ENCODE measurements at regions not wholly inside any gene's neighbourhood (a gene's known extent, or its start where the extent isn't known, plus 50 kb on each side); places are given as distances from the start of the nearest gene placed in this dataset.
"Not testable (repeated sequence)": the region's sequence is repeated elsewhere in the genome, so short reads cannot be mapped to it uniquely, and the experiment has no call there.

DNA sequence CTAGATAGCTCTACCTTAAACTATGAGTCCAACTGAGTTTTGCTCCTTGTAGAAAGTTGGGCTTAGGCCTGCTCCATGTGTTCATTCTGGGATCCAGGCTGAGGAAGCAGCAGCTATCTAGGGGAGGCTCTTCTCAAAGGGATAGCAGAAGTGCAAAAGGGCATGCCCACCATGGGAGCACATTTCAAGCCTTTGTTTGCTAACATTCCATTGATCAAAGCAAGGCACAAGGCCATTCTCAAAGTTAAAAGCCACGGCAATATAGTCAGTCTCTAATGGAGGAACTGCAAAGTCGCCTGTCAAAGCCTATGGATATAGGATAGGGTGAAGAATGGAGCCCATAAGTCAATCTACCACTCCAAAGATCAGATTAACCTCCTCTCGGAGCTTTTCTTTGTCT lies 488.1 kb upstream of the ARX start:
- intact Hi-C loops (cut with DNase I; ENCODE audit: low total_unique reads): no loop called here
- Histone ChIP-seq H3K36me3 (no peaks in the 10 kb centered on the region), H3K4me1 (no peaks in the 10 kb centered on the region), H3K9me3 (no peaks in the 10 kb centered on the region), H3K27ac (no peak overlapping the region), H3K4me3 (no peak overlapping the region), H3K27me3 (no peaks in the 10 kb centered on the region)
- WGBS, 2 donors (ENCODE audit: low coverage in 1 of 2): 53 to 62% methylated on average over 2 to 3 of the region's 3 CpGs
- no peak for DNase-seq
- TF ChIP-seq EP300 (IDR thresholded peaks at IDR 0.05; ENCODE audit: low read depth): no peak
- TF ChIP-seq, protein P1, sequence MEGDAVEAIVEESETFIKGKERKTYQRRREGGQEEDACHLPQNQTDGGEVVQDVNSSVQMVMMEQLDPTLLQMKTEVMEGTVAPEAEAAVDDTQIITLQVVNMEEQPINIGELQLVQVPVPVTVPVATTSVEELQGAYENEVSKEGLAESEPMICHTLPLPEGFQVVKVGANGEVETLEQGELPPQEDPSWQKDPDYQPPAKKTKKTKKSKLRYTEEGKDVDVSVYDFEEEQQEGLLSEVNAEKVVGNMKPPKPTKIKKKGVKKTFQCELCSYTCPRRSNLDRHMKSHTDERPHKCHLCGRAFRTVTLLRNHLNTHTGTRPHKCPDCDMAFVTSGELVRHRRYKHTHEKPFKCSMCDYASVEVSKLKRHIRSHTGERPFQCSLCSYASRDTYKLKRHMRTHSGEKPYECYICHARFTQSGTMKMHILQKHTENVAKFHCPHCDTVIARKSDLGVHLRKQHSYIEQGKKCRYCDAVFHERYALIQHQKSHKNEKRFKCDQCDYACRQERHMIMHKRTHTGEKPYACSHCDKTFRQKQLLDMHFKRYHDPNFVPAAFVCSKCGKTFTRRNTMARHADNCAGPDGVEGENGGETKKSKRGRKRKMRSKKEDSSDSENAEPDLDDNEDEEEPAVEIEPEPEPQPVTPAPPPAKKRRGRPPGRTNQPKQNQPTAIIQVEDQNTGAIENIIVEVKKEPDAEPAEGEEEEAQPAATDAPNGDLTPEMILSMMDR (IDR thresholded peaks at IDR 0.05): no peak
- no peak for TF ChIP-seq POLR2AphosphoS5 (IDR thresholded peaks at IDR 0.05)
- TF ChIP-seq POLR2A (IDR thresholded peaks at IDR 0.05): no peak
- in situ Hi-C loops (cut with MboI; ENCODE audit: low pct_ligation_motif_present in 1 of 4, low pct_unique_long_range_greater_than_20kb in 1 of 4, low sequenced_read_pairs in 3 of 4): no loop called here

DNA sequence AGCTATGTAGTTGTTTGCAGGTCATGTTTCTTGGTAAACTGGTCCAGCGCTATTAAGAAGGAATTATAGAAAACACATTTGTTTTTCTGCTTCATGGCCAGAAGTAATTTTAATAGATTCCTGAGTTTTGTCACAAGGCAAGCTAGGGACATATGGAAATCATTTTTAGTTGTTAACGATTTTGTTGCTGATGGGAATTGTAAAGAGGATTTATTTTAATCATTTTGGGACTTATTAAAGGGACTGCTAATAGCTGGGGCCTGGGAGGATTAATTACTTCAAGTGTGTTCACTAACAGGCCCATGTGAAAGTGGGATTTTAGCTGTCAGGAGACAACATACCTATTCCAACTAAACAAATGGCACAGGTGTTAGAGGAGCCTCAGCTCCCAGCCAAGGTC lies 492.0 kb upstream of the ARX start:
- Histone ChIP-seq H3K4me3 (no peak overlapping the region), H3K27me3 (no peaks in the 10 kb centered on the region), H3K27ac (no peak overlapping the region), H3K36me3 (no peaks in the 10 kb centered on the region), H3K4me1 (no peaks in the 10 kb centered on the region), H3K9me3 (no peaks in the 10 kb centered on the region)
- no peak for DNase-seq
- WGBS, 2 donors (ENCODE audit: low coverage in 1 of 2): 67% methylated on average over 2 of the region's 2 CpGs; no CpG with 5 or more reads in 1 of the 2 donors
- in situ Hi-C loops (cut with MboI; ENCODE audit: low pct_ligation_motif_present in 1 of 4, low pct_unique_long_range_greater_than_20kb in 1 of 4, low sequenced_read_pairs in 3 of 4) (no loop called here), intact Hi-C loops (cut with DNase I; ENCODE audit: low total_unique reads) (no loop called here)
- TF ChIP-seq POLR2AphosphoS5 (IDR thresholded peaks at IDR 0.05) (no peak), POLR2A (IDR thresholded peaks at IDR 0.05) (no peak), EP300 (IDR thresholded peaks at IDR 0.05; ENCODE audit: low read depth) (no peak)
- TF ChIP-seq, protein P1 (IDR thresholded peaks at IDR 0.05): no peak

DNA sequence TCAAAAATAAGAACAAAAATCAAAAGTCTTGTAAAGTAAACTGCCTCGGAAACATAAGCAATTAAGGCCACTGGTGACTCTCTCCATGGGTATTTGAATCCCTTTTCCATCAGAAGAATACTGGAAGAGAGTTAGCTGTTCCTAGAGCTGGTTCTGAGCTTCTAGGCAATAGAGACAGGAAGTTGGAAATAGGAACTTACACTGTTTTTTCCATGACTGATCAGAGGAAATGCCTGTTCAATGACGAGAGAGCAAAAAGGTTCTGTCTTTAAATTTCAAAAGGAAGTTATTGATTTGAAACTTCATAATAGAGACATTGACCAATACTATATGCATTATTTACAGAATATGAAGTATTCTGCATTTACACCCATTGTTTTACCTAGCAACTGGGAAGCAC lies 503.5 kb upstream of the ARX start:
- Histone ChIP-seq H3K27ac (no peak overlapping the region), H3K4me1 (no peaks in the 10 kb centered on the region), H3K4me3 (no peak overlapping the region), H3K36me3 (no peaks in the 10 kb centered on the region), H3K9me3 (no peaks in the 10 kb centered on the region), H3K27me3 (no peaks in the 10 kb centered on the region)
- in situ Hi-C loops (cut with MboI; ENCODE audit: low pct_ligation_motif_present in 1 of 4, low pct_unique_long_range_greater_than_20kb in 1 of 4, low sequenced_read_pairs in 3 of 4) (no loop called here), intact Hi-C loops (cut with DNase I; ENCODE audit: low total_unique reads) (no loop called here)
- 63 to 80% methylated on average over 1 to 2 of the region's 2 CpGs for WGBS, 2 donors (ENCODE audit: low coverage in 1 of 2)
- TF ChIP-seq POLR2A (IDR thresholded peaks at IDR 0.05): no peak
- TF ChIP-seq POLR2AphosphoS5 (IDR thresholded peaks at IDR 0.05): no peak
- TF ChIP-seq, protein P1 (IDR thresholded peaks at IDR 0.05): no peak
- no peak for TF ChIP-seq EP300 (IDR thresholded peaks at IDR 0.05; ENCODE audit: low read depth)
- no peak for DNase-seq

DNA sequence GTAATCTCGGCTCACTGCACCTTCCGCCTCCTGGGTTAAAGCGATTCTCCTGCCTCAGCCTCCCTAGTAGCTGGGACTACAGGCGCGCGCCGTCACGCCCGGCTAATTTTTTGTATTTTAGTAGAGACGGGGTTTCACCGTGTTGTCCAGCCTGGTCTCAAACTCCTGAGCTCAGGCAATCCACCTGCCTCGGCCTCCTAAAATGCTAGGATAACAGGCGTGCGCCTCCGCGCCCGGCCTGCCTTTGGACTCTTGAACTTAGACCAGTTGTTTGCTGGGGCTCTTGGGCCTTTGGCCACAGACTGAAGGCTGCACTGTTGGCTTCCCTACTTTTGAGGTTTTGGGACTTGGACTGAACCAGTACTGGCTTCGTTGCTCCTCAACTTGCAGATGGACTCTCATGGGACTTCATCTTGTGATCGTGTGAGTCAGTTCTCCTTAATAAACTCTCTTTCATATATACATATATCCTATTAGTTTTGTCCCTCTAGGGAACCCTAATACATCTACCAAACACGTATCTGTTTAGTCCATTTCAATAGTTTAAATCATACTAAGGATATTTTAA lies 506.8 kb upstream of the ARX start:
- 71 to 83% methylated on average over 1 to 20 of the region's 20 CpGs for WGBS, 2 donors (ENCODE audit: low coverage in 1 of 2)
- H3K27ac ChIP-seq; H3K36me3 ChIP-seq; DNase-seq; H3K4me1 ChIP-seq; H3K27me3 ChIP-seq; H3K4me3 ChIP-seq; intact Hi-C loops (cut with DNase I; ENCODE audit: low total_unique reads); in situ Hi-C loops (cut with MboI; ENCODE audit: low pct_ligation_motif_present in 1 of 4, low pct_unique_long_range_greater_than_20kb in 1 of 4, low sequenced_read_pairs in 3 of 4); H3K9me3 ChIP-seq: not testable (repeated sequence)
